PC-3 (cell line): ENCODE measurements at regions not wholly inside any gene's neighbourhood (a gene's known extent, or its start where the extent isn't known, plus 50 kb on each side); places are given as distances from the start of the nearest gene placed in this dataset.

ENCODE experiments used
- ATAC-seq: fragments of 200-7000 bp; cut with Tn5 transposase; 2 replicates; pipeline ENCODE4 v1.9.1; 2020; ENCODE audit warnings: mild to moderate bottlenecking, moderate library complexity
- BruUV-seq: library from RNA; stranded (reverse); fragments of 400-500 nt; replicated peaks from 2 replicates; lab custom pipeline; 2021; lab: Mats Ljungman, UMichigan
- CTCF ChIA-PET: fragments of 300-600 bp; sonication (Branson Sonifier 250); formaldehyde crosslinking; loops from one replicate; lab custom pipeline; 2022; ENCODE audit warnings: antibody characterized with exemption; lab: Charles Lee
- POLR2A ChIA-PET: fragments of 300-600 bp; sonication (Branson Sonifier 250); formaldehyde crosslinking; loops from one replicate; lab custom pipeline; 2022; ENCODE audit warnings: antibody characterized with exemption; ENCODE audit not compliant: unreplicated experiment; lab: Charles Lee
- DNase-seq: peaks from one replicate; pipeline ENCODE4 v3.0.0-alpha.2; 2015
- H2AFZ ChIP-seq: fragments of 300-600 bp; sonication (generic); 2 replicates; pipeline ENCODE4 v1.6.0; 2016; ENCODE audit warnings: antibody characterized with exemption, low read length
- H3F3A ChIP-seq: fragments of 300-600 bp; sonication (generic); one replicate; pipeline ENCODE4 v1.6.0; 2017; ENCODE audit warnings: antibody characterized with exemption, low read length, control low read depth, mild to moderate bottlenecking; ENCODE audit not compliant: unreplicated experiment
- H3K27ac ChIP-seq: fragments of 300-600 bp; sonication (generic); 2 replicates; pipeline ENCODE4 v1.5.1; 2016; ENCODE audit warnings: mild to moderate bottlenecking, low read length
- H3K27me3 ChIP-seq: fragments of 300-600 bp; sonication (generic); 2 replicates; pipeline ENCODE4 v1.6.1; 2016; ENCODE audit warnings: low read length, mixed read lengths
- H3K36me3 ChIP-seq: fragments of 300-600 bp; sonication (generic); 2 replicates; pipeline ENCODE4 v1.6.1; 2016; ENCODE audit warnings: low read depth, mixed run types, low read length, mixed read lengths
- H3K4me1 ChIP-seq: fragments of 300-600 bp; sonication (generic); 2 replicates; pipeline ENCODE4 v1.5.1; 2016; ENCODE audit warnings: low read length; ENCODE audit not compliant: insufficient read depth
- H3K4me2 ChIP-seq: fragments of 300-600 bp; sonication (generic); 2 replicates; pipeline ENCODE4 v1.6.0; 2016; ENCODE audit warnings: low read length
- H3K4me3 ChIP-seq: fragments of 300-600 bp; sonication (generic); 2 replicates; pipeline ENCODE4 v1.5.1; 2016; ENCODE audit warnings: mild to moderate bottlenecking, low read length, mixed read lengths
- H3K79me2 ChIP-seq: fragments of 300-600 bp; sonication (generic); 2 replicates; pipeline ENCODE4 v1.6.1; 2017; ENCODE audit warnings: low read length, mixed read lengths
- H3K9ac ChIP-seq: fragments of 300-600 bp; sonication (generic); 2 replicates; pipeline ENCODE4 v1.6.0; 2016; ENCODE audit warnings: mild to moderate bottlenecking, low read length
- H3K9me2 ChIP-seq: fragments of 300-600 bp; sonication (generic); replicated peaks from 2 replicates; pipeline ENCODE4 v1.6.1; 2016; ENCODE audit warnings: mixed run types, low read length, mixed read lengths
- H3K9me3 ChIP-seq: fragments of 300-600 bp; sonication (generic); 2 replicates; pipeline ENCODE4 v1.6.1; 2016; ENCODE audit warnings: low read length, mixed read lengths
- H4K20me1 ChIP-seq: fragments of 300-600 bp; sonication (generic); 2 replicates; pipeline ENCODE4 v1.6.1; 2016; ENCODE audit warnings: low read length, mixed read lengths
- EZH2 ChIP-seq: fragments of 300-600 bp; sonication (generic); IDR thresholded peaks from one replicate; pipeline ENCODE4 v1.6.1; 2017; ENCODE audit warnings: antibody characterized with exemption, mild to moderate bottlenecking, low read length; ENCODE audit not compliant: unreplicated experiment
- EZH2phosphoT487 ChIP-seq: fragments of 300-600 bp; sonication (generic); IDR thresholded peaks from 2 replicates; pipeline ENCODE4 v1.6.1; 2018; ENCODE audit warnings: mild to moderate bottlenecking, antibody characterized with exemption, low read length, borderline replicate concordance
- intact Hi-C: fragments of 100-400 bp; cut with micrococcal nuclease; formaldehyde crosslinking; loops from 2 replicates; pipeline ENCODE4 v1.9.0; 2023
- TF ChIP-seq, protein P1 (sequence below): fragments of 300-600 bp; sonication (generic); conservative IDR thresholded peaks from 2 replicates; pipeline ENCODE4 v1.5.1; 2017; ENCODE audit warnings: antibody characterized with exemption, low read depth, mild to moderate bottlenecking, low read length

DNA sequence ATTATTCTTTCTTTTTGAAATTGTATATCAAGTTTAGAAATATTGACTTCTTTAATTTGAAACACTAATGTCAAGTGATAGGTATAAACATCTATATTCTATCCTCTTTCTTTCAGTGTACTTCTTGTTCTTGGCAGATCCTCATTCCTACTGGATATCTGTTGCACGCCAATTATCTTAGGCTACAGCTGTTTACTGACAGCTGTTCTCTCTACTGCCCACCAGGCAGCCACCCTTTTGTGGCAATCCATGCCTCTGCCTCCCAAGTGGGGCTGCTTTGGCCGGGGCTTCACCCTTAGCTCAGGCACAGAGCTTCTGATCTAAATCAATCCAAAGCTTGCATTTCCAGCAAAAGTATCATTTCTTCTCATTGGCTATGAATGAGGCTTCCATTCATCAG lies 50.6 kb upstream of the ITSN2 start:
- no TSS peak for BruUV-seq
- intact Hi-C loops: loop anchor here (1.0 to 10.0 kb wide), 4 partner anchors 381 to 786 kb away; partner anchors contain the start of gene ADCY3
- DNase-seq (no peak), ATAC-seq (no peak)
- Histone ChIP-seq H3K36me3 (no peaks in the 10 kb centered on the region), H3K4me3 (no peak overlapping the region), H2AFZ (0 out of 2 replicates have a peak overlapping the region, but pooled peaks have one; percentile 13), H3K4me2 (no peak overlapping the region), H3K9me3 (no peaks in the 10 kb centered on the region), H3K27me3 (no peaks in the 10 kb centered on the region), H4K20me1 (no peaks in the 10 kb centered on the region), H3F3A (no peaks in the 10 kb centered on the region), H3K79me2 (no peaks in the 10 kb centered on the region), H3K27ac (no peak overlapping the region), H3K9me2 (no peaks in the 10 kb centered on the region), H3K4me1 (no peaks in the 10 kb centered on the region), H3K9ac (no peak overlapping the region)
- TF ChIP-seq EZH2phosphoT487 (no peak), EZH2 (no peak)
- TF ChIP-seq, protein P1, sequence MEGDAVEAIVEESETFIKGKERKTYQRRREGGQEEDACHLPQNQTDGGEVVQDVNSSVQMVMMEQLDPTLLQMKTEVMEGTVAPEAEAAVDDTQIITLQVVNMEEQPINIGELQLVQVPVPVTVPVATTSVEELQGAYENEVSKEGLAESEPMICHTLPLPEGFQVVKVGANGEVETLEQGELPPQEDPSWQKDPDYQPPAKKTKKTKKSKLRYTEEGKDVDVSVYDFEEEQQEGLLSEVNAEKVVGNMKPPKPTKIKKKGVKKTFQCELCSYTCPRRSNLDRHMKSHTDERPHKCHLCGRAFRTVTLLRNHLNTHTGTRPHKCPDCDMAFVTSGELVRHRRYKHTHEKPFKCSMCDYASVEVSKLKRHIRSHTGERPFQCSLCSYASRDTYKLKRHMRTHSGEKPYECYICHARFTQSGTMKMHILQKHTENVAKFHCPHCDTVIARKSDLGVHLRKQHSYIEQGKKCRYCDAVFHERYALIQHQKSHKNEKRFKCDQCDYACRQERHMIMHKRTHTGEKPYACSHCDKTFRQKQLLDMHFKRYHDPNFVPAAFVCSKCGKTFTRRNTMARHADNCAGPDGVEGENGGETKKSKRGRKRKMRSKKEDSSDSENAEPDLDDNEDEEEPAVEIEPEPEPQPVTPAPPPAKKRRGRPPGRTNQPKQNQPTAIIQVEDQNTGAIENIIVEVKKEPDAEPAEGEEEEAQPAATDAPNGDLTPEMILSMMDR: no peak
- POLR2A ChIA-PET: no interaction called here
- CTCF ChIA-PET: interaction anchor here (1.9 kb wide), 1 partner anchor 417 kb away, joined by 7 read pairs; no protein-coding TSS in a partner anchor

DNA sequence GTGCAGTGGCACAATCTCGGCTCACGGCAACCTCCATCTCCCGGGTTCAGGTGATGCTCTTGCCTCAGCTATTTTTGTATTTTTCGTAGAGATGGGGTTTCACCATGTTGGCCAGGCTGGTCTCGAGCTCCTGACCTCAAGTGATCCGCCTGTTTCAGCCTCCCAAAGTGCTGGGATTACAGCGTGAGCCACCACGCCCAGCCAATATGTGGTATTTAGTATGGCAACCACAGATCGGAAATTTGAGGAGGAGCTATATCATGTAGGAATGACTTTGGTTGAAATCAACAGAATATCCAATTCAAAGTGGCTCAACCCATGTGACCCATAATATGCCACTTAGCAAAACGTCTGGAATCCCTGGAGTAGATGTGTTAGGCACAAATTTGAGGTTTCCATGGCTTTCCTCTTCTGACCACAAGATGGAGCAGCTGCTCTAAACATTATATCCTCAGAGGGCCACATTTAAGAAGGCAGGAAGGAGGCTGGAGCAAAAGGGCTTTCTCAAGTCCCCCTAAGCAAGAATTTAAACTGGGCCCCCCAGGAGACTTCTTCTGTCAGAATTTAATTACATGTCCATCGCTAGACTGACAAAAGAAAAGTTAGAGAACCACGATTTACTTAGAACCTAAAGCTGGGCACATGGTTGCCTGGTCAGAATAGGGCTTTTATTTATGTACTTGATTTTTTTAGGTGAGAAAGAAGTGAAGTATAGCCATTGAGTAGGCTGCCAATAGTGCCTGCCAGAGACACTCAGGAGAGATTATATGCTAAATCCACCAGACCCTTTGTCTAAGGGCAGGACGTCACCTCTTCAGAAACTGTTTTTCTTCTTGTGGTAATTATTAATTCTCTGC lies 49.6 kb upstream of the ITSN2 start:
- Histone ChIP-seq H3K9me2 (no peaks in the 10 kb centered on the region), H3K27ac (no peak overlapping the region), H3F3A (no peaks in the 10 kb centered on the region), H3K4me1 (no peaks in the 10 kb centered on the region), H3K79me2 (no peaks in the 10 kb centered on the region), H4K20me1 (no peaks in the 10 kb centered on the region), H3K4me3 (no peak overlapping the region), H3K27me3 (no peaks in the 10 kb centered on the region), H3K9ac (no peak overlapping the region), H2AFZ (no peak overlapping the region), H3K36me3 (no peaks in the 10 kb centered on the region), H3K4me2 (no peak overlapping the region), H3K9me3 (no peaks in the 10 kb centered on the region)
- peak; percentile 96 for ATAC-seq
- CTCF ChIA-PET: interaction anchor here (0.7 to 1.9 kb wide), 3 partner anchors 348 to 418 kb away, joined by 3 to 7 read pairs (median 5); partner anchors contain the start of genes CENPO and PTRHD1
- intact Hi-C loops: loop anchor here (1.0 to 10.0 kb wide), 4 partner anchors 382 to 787 kb away; partner anchors contain the start of gene ADCY3
- TF ChIP-seq EZH2 (no peak), EZH2phosphoT487 (no peak)
- TF ChIP-seq, protein P1: peak; percentile 94
- peak; percentile 82 for DNase-seq
- no TSS peak for BruUV-seq
- POLR2A ChIA-PET: no interaction called here
